ENCODE measurements at regions not wholly inside any gene's neighbourhood (a gene's known extent, or its start where the extent isn't known, plus 50 kb on each side); places are given as distances from the start of the nearest gene placed in this dataset.

DNA sequence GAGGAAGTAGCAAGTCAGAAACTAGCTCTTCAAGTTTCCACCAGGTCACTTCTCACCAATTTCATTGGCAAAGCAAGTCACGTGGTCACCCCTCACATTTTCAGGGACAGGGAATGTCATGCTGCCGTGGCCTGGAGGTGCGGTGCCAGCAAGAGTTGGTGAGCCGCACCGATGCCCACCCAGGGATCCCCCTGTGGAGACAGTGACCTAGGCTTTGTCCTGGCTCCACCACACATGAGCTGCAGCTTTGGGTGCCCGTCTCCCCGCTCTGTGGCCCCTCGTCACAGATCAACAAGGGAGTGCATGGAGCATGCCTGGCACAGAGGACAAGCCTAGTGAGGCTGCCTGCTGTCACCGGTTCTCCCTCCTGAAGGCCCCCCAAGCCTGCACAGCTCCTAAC, 226.7 kb upstream of the PPP2R2D start:
- no peak overlapping the region for H4K8ac ChIP-seq (ENCODE audit: low read length)
- H3K4ac ChIP-seq (ENCODE audit: low read depth in 1 of 2, low read length in 2 of 2): no peak overlapping the region
- no peak overlapping the region for H3K9ac ChIP-seq (ENCODE audit: low read length)
- H3K27ac ChIP-seq (ENCODE audit: low read length, poor library complexity, severe bottlenecking): no peak overlapping the region
- no peak overlapping the region for H3K4me3 ChIP-seq (ENCODE audit: insufficient read depth in 1 of 2, low read depth in 1 of 2, low read length in 2 of 2)
- H3K14ac ChIP-seq (ENCODE audit: low read length in 2 of 2): no peak overlapping the region
- no peak overlapping the region for H4K91ac ChIP-seq (ENCODE audit: low read length)
- H2BK5ac ChIP-seq (ENCODE audit: low read depth, low read length, poor library complexity, severe bottlenecking): no peak overlapping the region
- no peak overlapping the region for H3K18ac ChIP-seq (ENCODE audit: low read depth in 1 of 2, low read length in 2 of 2)
- H2AK5ac ChIP-seq (ENCODE audit: low read length, severe bottlenecking): no peak overlapping the region
- WGBS: 88% methylated on average over 8 of the region's 9 CpGs
- H2AFZ ChIP-seq (ENCODE audit: low read depth, low read length): no peak overlapping the region
- no peak overlapping the region for H2BK12ac ChIP-seq (ENCODE audit: low read length in 2 of 2)
- no peak overlapping the region for H2BK120ac ChIP-seq (ENCODE audit: low read depth, low read length)
- H3K9me3 ChIP-seq (ENCODE audit: control insufficient read depth, low read length): no peaks in the 10 kb centered on the region
- H2BK15ac ChIP-seq (ENCODE audit: low read depth, poor library complexity, severe bottlenecking): no peak overlapping the region
- H3K23ac ChIP-seq (ENCODE audit: low read length in 2 of 2): no peak overlapping the region
- no peak overlapping the region for H3K4me2 ChIP-seq (ENCODE audit: low read length, poor library complexity, severe bottlenecking)
- H3K79me1 ChIP-seq (replicated peaks; ENCODE audit: low read length, poor library complexity, severe bottlenecking): no peaks in the 10 kb centered on the region
- H3K27me3 ChIP-seq (ENCODE audit: control insufficient read depth in 1 of 2, insufficient read depth in 1 of 2, low read length in 2 of 2): no peaks in the 10 kb centered on the region
- no peaks in the 10 kb centered on the region for H3K36me3 ChIP-seq (ENCODE audit: control insufficient read depth in 1 of 2, insufficient read depth in 2 of 2, low read depth in 1 of 2, low read length in 2 of 2)
- no peak for DNase-seq
- H3K4me1 ChIP-seq (ENCODE audit: control insufficient read depth, insufficient read depth, low read depth, low read length): no peaks in the 10 kb centered on the region

DNA sequence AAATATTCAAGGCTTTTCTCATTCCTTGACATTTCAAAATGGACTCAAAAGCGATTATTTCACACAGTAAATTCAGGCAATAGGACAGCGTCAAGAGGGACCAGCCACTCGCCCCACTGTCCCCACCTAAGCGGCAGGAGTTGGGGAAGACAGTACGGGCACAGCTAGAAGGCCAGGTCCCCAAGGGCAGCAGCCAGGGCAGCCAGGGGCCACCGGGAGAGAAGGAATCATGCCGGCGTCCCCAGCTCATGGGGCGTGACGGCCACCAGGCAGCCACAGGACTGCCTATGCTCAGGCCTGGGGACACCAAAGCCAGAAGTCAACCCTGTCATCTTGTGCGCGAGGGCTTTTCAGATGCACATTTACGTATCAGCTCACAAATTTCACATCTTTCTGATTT, 225.7 kb upstream of the PPP2R2D start:
- no peaks in the 10 kb centered on the region for H3K79me1 ChIP-seq (replicated peaks; ENCODE audit: low read length, poor library complexity, severe bottlenecking)
- no peak overlapping the region for H2BK120ac ChIP-seq (ENCODE audit: low read depth, low read length)
- H3K4ac ChIP-seq (ENCODE audit: low read depth in 1 of 2, low read length in 2 of 2): no peak overlapping the region
- no peaks in the 10 kb centered on the region for H3K4me1 ChIP-seq (ENCODE audit: control insufficient read depth, insufficient read depth, low read depth, low read length)
- DNase-seq: no peak
- no peak overlapping the region for H2BK5ac ChIP-seq (ENCODE audit: low read depth, low read length, poor library complexity, severe bottlenecking)
- H3K4me3 ChIP-seq (ENCODE audit: insufficient read depth in 1 of 2, low read depth in 1 of 2, low read length in 2 of 2): no peak overlapping the region
- H4K8ac ChIP-seq (ENCODE audit: low read length): no peak overlapping the region
- H3K18ac ChIP-seq (ENCODE audit: low read depth in 1 of 2, low read length in 2 of 2): no peak overlapping the region
- no peak overlapping the region for H4K91ac ChIP-seq (ENCODE audit: low read length)
- H2BK15ac ChIP-seq (ENCODE audit: low read depth, poor library complexity, severe bottlenecking): no peak overlapping the region
- no peak overlapping the region for H2AFZ ChIP-seq (ENCODE audit: low read depth, low read length)
- no peak overlapping the region for H2AK5ac ChIP-seq (ENCODE audit: low read length, severe bottlenecking)
- H3K27ac ChIP-seq (ENCODE audit: low read length, poor library complexity, severe bottlenecking): no peak overlapping the region
- no peak overlapping the region for H3K23ac ChIP-seq (ENCODE audit: low read length in 2 of 2)
- no peaks in the 10 kb centered on the region for H3K9me3 ChIP-seq (ENCODE audit: control insufficient read depth, low read length)
- H3K4me2 ChIP-seq (ENCODE audit: low read length, poor library complexity, severe bottlenecking): no peak overlapping the region
- H2BK12ac ChIP-seq (ENCODE audit: low read length in 2 of 2): no peak overlapping the region
- no peaks in the 10 kb centered on the region for H3K27me3 ChIP-seq (ENCODE audit: control insufficient read depth in 1 of 2, insufficient read depth in 1 of 2, low read length in 2 of 2)
- H3K14ac ChIP-seq (ENCODE audit: low read length in 2 of 2): no peak overlapping the region
- H3K9ac ChIP-seq (ENCODE audit: low read length): no peak overlapping the region
- WGBS: 75% methylated on average over 10 of the region's 13 CpGs
- H3K36me3 ChIP-seq (ENCODE audit: control insufficient read depth in 1 of 2, insufficient read depth in 2 of 2, low read depth in 1 of 2, low read length in 2 of 2): no peaks in the 10 kb centered on the region

DNA sequence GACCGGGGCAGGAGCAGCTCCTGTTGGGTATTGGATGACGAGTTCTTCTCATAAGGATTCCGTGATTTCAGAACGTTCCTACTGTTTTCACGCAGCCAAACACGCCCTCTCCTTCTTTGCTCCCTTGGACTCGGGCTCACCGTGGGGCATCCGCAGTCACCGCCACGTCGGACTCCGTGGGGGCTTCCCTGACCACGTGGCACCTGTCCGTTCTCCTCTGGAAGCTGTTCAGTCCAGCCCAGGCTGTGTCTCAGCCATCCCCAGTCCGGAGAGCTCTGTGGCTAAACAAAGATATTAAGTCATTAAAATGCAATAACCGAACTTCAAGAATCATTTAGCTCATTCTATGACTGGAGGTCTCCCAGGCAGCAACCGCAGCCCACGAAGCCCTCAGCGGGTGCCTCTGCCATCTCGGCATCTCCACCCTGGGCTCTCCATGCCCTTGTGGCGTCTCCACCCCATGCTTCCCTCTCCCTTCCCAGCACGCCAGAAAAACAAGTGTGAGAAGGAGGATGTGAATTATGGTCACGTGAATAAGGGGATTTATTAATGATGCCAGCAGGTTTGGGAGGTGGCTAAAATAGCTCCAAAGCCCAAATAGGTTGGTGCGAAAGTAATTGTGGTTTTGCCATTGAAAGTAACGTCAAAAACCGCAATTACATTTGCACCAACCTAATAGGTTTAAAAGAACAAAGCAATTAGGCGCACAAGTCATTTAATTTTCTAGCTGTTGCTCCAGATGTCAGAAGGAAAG, 224.6 kb upstream of the PPP2R2D start:
- Histone ChIP-seq H3K9ac (ENCODE audit: low read length) (no peak overlapping the region), H2BK12ac (ENCODE audit: low read length in 2 of 2) (no peak overlapping the region), H3K27ac (ENCODE audit: low read length, poor library complexity, severe bottlenecking) (no peak overlapping the region), H3K4me2 (ENCODE audit: low read length, poor library complexity, severe bottlenecking) (no peak overlapping the region), H3K14ac (ENCODE audit: low read length in 2 of 2) (no peak overlapping the region), H3K36me3 (ENCODE audit: control insufficient read depth in 1 of 2, insufficient read depth in 2 of 2, low read depth in 1 of 2, low read length in 2 of 2) (no peaks in the 10 kb centered on the region), H2BK15ac (ENCODE audit: low read depth, poor library complexity, severe bottlenecking) (no peak overlapping the region), H3K79me1 (replicated peaks; ENCODE audit: low read length, poor library complexity, severe bottlenecking) (no peaks in the 10 kb centered on the region), H2AK5ac (ENCODE audit: low read length, severe bottlenecking) (no peak overlapping the region), H2BK5ac (ENCODE audit: low read depth, low read length, poor library complexity, severe bottlenecking) (no peak overlapping the region), H3K4me1 (ENCODE audit: control insufficient read depth, insufficient read depth, low read depth, low read length) (no peaks in the 10 kb centered on the region), H4K91ac (ENCODE audit: low read length) (no peak overlapping the region), H3K23ac (ENCODE audit: low read length in 2 of 2) (no peak overlapping the region), H3K4ac (ENCODE audit: low read depth in 1 of 2, low read length in 2 of 2) (no peak overlapping the region), H3K9me3 (ENCODE audit: control insufficient read depth, low read length) (no peaks in the 10 kb centered on the region), H4K8ac (ENCODE audit: low read length) (no peak overlapping the region), H3K27me3 (ENCODE audit: control insufficient read depth in 1 of 2, insufficient read depth in 1 of 2, low read length in 2 of 2) (no peaks in the 10 kb centered on the region), H3K18ac (ENCODE audit: low read depth in 1 of 2, low read length in 2 of 2) (no peak overlapping the region), H3K4me3 (ENCODE audit: insufficient read depth in 1 of 2, low read depth in 1 of 2, low read length in 2 of 2) (no peak overlapping the region), H2BK120ac (ENCODE audit: low read depth, low read length) (no peak overlapping the region), H2AFZ (ENCODE audit: low read depth, low read length) (no peak overlapping the region)
- WGBS: 72% methylated on average over 26 of the region's 28 CpGs
- DNase-seq: no peak

DNA sequence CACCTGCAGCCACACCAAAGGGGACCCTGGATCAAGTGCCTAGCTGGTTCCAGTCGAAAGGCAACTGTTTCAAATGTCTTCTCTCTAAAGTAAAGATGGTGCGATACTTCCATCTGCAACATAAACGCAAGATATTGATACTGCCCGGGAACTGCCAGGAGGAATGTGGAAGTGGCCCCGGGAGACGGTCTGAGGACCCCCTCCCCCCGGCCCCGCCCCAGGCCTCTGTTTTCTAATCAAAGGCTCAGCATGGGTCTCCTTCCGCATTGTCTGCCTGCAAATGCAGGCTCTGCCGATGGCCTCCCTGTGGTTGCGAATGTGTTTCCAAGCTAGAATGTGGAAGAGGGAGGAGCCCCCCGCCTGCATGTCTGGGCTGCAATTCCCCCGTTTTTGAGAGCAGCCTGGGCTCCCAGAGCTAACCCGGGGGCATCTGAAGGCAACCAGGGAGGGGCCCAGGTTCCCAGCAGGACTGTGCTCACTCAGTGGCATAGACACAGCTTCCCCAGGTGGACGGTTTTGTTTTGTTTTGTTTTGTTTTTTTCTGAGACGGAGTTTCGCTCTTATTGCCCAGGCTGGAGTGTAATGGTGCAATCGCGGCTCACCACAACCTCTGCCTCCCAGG, 223.9 kb upstream of the PPP2R2D start:
- 26% methylated on average over 19 of the region's 19 CpGs for WGBS
- H3K14ac ChIP-seq (ENCODE audit: low read length in 2 of 2): no peak overlapping the region

More for the DNA sequence above, 223.9 kb upstream of the PPP2R2D start:
- H2BK120ac ChIP-seq (ENCODE audit: low read depth, low read length): no peak overlapping the region
- no peak overlapping the region for H2AK5ac ChIP-seq (ENCODE audit: low read length, severe bottlenecking)
- no peak overlapping the region for H2BK5ac ChIP-seq (ENCODE audit: low read depth, low read length, poor library complexity, severe bottlenecking)
- no peak overlapping the region for H3K23ac ChIP-seq (ENCODE audit: low read length in 2 of 2)
- no peaks in the 10 kb centered on the region for H3K36me3 ChIP-seq (ENCODE audit: control insufficient read depth in 1 of 2, insufficient read depth in 2 of 2, low read depth in 1 of 2, low read length in 2 of 2)
- no peak overlapping the region for H3K9ac ChIP-seq (ENCODE audit: low read length)
- no peak overlapping the region for H3K4me3 ChIP-seq (ENCODE audit: insufficient read depth in 1 of 2, low read depth in 1 of 2, low read length in 2 of 2)
- no peaks in the 10 kb centered on the region for H3K79me1 ChIP-seq (replicated peaks; ENCODE audit: low read length, poor library complexity, severe bottlenecking)
- H2AFZ ChIP-seq (ENCODE audit: low read depth, low read length): no peak overlapping the region
- H2BK15ac ChIP-seq (ENCODE audit: low read depth, poor library complexity, severe bottlenecking): no peak overlapping the region
- H3K4me1 ChIP-seq (ENCODE audit: control insufficient read depth, insufficient read depth, low read depth, low read length): no peaks in the 10 kb centered on the region
- no peak overlapping the region for H3K27ac ChIP-seq (ENCODE audit: low read length, poor library complexity, severe bottlenecking)
- H3K4me2 ChIP-seq (ENCODE audit: low read length, poor library complexity, severe bottlenecking): no peak overlapping the region
- no peak for DNase-seq
- H3K18ac ChIP-seq (ENCODE audit: low read depth in 1 of 2, low read length in 2 of 2): no peak overlapping the region
- H3K27me3 ChIP-seq (ENCODE audit: control insufficient read depth in 1 of 2, insufficient read depth in 1 of 2, low read length in 2 of 2): no peaks in the 10 kb centered on the region
- H2BK12ac ChIP-seq (ENCODE audit: low read length in 2 of 2): no peak overlapping the region
- H4K8ac ChIP-seq (ENCODE audit: low read length): no peak overlapping the region
- H4K91ac ChIP-seq (ENCODE audit: low read length): no peak overlapping the region
- no peaks in the 10 kb centered on the region for H3K9me3 ChIP-seq (ENCODE audit: control insufficient read depth, low read length)
- H3K4ac ChIP-seq (ENCODE audit: low read depth in 1 of 2, low read length in 2 of 2): no peak overlapping the region
